ENCODE measurements at regions not wholly inside any gene's neighbourhood (a gene's known extent, or its start where the extent isn't known, plus 50 kb on each side); places are given as distances from the start of the nearest gene placed in this dataset.

- TF ChIP-seq ZNF416 (CRISPR knock-in tag; IDR thresholded peaks at IDR 0.05) (no peak), ZMAT4 (CRISPR knock-in tag; IDR thresholded peaks at IDR 0.05) (no peak), NR2C2 (CRISPR knock-in tag; IDR thresholded peaks at IDR 0.05) (no peak), ZBTB43 (CRISPR knock-in tag; IDR thresholded peaks at IDR 0.05) (no peak)
These were observed 89.0 kb upstream of the MBOAT1 start (continued) for GRCh38 chr6:20301256-20301655.

GRCh38 chr6:20302168-20302567 lies 89.9 kb upstream of the MBOAT1 start:
- Mint-ChIP-seq H3K4me1 (no peaks in the 10 kb centered on the region), H3K36me3 (no peaks in the 10 kb centered on the region), H3K27ac (no peak overlapping the region), H3K4me3 (no peak overlapping the region), H3K9me3 (peaks cover 13% of the 10 kb centered on the region; the same call in 1 of the 2 replicates), H3K27me3 (ENCODE audit: low read depth) (no peaks in the 10 kb centered on the region)
- ATAC-seq (no peak), DNase-seq (ENCODE audit: low spot score) (no peak)
- TF ChIP-seq GRHL2 (CRISPR knock-in tag; IDR thresholded peaks at IDR 0.05; ENCODE audit: insufficient replicate concordance, severe bottlenecking) (no peak), NFE2L1 (CRISPR knock-in tag; IDR thresholded peaks at IDR 0.05) (no peak), NFATC4 (CRISPR knock-in tag; IDR thresholded peaks at IDR 0.05) (no peak), MAX (CRISPR knock-in tag; IDR thresholded peaks at IDR 0.05) (no peak), ERG (CRISPR knock-in tag; IDR thresholded peaks at IDR 0.05) (no peak), PREB (CRISPR knock-in tag; IDR thresholded peaks at IDR 0.05; ENCODE audit: borderline replicate concordance) (no peak), ZNF121 (CRISPR knock-in tag; IDR thresholded peaks at IDR 0.05) (no peak), E2F4 (CRISPR knock-in tag; IDR thresholded peaks at IDR 0.05; ENCODE audit: borderline replicate concordance, low read depth) (no peak), STAT6 (CRISPR knock-in tag; conservative IDR thresholded peaks at IDR 0.05; ENCODE audit: low read depth) (no peak), ZNF425 (CRISPR knock-in tag; conservative IDR thresholded peaks at IDR 0.05) (no peak), FOXP4 (CRISPR knock-in tag; IDR thresholded peaks at IDR 0.05) (no peak), TCF7 (CRISPR knock-in tag; IDR thresholded peaks at IDR 0.05; ENCODE audit: low read depth) (no peak), CBFB (CRISPR knock-in tag; IDR thresholded peaks at IDR 0.05; ENCODE audit: low read depth) (no peak), IRF2 (CRISPR knock-in tag; IDR thresholded peaks at IDR 0.05; ENCODE audit: borderline replicate concordance, low read depth) (no peak), TP53 (CRISPR knock-in tag; IDR thresholded peaks at IDR 0.05) (no peak), JUN (CRISPR knock-in tag; IDR thresholded peaks at IDR 0.05) (no peak), KAT7 (CRISPR knock-in tag; IDR thresholded peaks at IDR 0.05; ENCODE audit: borderline replicate concordance) (no peak)
- CTCF ChIA-PET: no interaction called here
- POLR2A ChIA-PET: no interaction called here

All from WTC11 (cell line).